ENCODE measurements at regions not wholly inside any gene's neighbourhood (a gene's known extent, or its start where the extent isn't known, plus 50 kb on each side); places are given as distances from the start of the nearest gene placed in this dataset.

DNA sequence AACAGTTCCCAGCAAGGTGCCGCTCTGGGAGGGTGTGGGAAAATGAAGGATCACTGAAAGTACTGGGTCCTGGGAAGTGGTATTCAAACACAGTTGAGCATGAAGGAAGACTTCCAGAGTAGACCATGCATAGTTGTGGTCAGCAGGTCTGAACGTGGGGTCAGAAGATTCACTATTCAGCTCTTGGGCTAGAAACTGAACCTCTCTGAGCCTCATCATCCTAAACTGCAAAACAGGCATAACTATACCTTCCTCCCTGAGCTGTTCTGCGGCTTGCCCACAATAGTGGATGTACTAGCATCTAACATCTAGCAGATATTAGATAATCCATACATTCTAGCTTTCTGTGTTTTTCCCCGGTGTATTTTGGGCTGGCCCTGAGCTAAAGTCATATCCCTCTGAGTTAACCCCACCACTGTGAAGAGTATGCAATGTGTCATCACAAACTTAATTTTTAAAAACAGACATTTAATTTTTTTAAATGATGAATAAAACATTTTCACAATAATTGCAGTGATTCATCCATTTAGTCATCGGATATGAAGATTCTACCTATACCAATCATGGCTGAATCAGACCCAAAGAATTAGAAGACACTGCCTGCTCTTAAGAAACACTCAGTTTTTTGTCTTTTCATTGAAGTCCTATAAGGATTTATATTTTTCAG lies 179.1 kb downstream of the BLID start:
- DNase-seq (ENCODE audit: low spot score): no peak

DNA sequence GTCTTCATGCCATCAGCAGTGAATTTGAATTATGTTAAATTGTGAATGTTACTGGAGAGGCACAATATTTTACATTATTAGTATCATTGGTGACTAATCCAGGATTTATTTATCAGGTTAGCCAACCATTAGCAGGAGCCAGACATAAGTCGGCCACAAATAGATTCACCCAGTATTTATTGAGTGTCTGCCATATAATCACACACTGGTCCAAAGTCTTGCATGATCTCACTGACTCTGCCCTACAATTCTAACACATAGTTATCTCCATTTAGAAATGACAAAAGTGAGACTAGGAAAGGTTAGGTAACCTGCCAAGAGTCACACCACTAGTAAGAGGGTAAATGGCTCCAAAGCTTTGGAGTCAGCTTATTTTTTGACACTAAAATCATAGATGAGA lies 179.6 kb downstream of the BLID start:
- ChIA-PET POLR2A (no interaction called here), CTCF (ENCODE audit: unreplicated experiment) (no interaction called here)
- H3K9me3 ChIP-seq (ENCODE audit: low read length): no peaks in the 10 kb centered on the region
- H2AFZ ChIP-seq (ENCODE audit: low read length): no peak overlapping the region
- no peaks in the 10 kb centered on the region for H4K20me1 ChIP-seq (ENCODE audit: insufficient read depth, low read length)
- H3K36me3 ChIP-seq (ENCODE audit: insufficient read depth, low read length): no peaks in the 10 kb centered on the region
- H3K79me2 ChIP-seq (ENCODE audit: insufficient read depth, low read depth, low read length): no peaks in the 10 kb centered on the region
- H3K4me2 ChIP-seq (ENCODE audit: low read length): no peak overlapping the region
- no peak overlapping the region for H3K27ac ChIP-seq (ENCODE audit: low read depth, low read length, poor library complexity, severe bottlenecking)
- no peaks in the 10 kb centered on the region for H3K9me2 ChIP-seq (ENCODE audit: insufficient read depth, low read length)
- intact Hi-C loops (cut with micrococcal nuclease; ENCODE audit: unreplicated experiment): no loop called here
- no TSS peak for BruUV-seq (replicated peaks)
- DNase-seq (ENCODE audit: low spot score): no peak
- TF ChIP-seq EZH2phosphoT487 (IDR thresholded peaks at IDR 0.05; ENCODE audit: borderline replicate concordance, low read depth, low read length): no peak
- TF ChIP-seq, protein P1, sequence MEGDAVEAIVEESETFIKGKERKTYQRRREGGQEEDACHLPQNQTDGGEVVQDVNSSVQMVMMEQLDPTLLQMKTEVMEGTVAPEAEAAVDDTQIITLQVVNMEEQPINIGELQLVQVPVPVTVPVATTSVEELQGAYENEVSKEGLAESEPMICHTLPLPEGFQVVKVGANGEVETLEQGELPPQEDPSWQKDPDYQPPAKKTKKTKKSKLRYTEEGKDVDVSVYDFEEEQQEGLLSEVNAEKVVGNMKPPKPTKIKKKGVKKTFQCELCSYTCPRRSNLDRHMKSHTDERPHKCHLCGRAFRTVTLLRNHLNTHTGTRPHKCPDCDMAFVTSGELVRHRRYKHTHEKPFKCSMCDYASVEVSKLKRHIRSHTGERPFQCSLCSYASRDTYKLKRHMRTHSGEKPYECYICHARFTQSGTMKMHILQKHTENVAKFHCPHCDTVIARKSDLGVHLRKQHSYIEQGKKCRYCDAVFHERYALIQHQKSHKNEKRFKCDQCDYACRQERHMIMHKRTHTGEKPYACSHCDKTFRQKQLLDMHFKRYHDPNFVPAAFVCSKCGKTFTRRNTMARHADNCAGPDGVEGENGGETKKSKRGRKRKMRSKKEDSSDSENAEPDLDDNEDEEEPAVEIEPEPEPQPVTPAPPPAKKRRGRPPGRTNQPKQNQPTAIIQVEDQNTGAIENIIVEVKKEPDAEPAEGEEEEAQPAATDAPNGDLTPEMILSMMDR (conservative IDR thresholded peaks at IDR 0.05; ENCODE audit: low read length): no peak
- H3K4me1 ChIP-seq (ENCODE audit: insufficient read depth, low read length, poor library complexity, severe bottlenecking): no peaks in the 10 kb centered on the region
- H3K4me3 ChIP-seq (ENCODE audit: low read depth, low read length, poor library complexity, severe bottlenecking): no peak overlapping the region

More for the DNA sequence above, 179.1 kb downstream of the BLID start:
- Histone ChIP-seq H3K36me3 (ENCODE audit: insufficient read depth, low read length) (no peaks in the 10 kb centered on the region), H3K9me2 (ENCODE audit: insufficient read depth, low read length) (no peaks in the 10 kb centered on the region), H3K4me1 (ENCODE audit: insufficient read depth, low read length, poor library complexity, severe bottlenecking) (no peaks in the 10 kb centered on the region), H3K9me3 (ENCODE audit: low read length) (no peaks in the 10 kb centered on the region), H3K4me3 (ENCODE audit: low read depth, low read length, poor library complexity, severe bottlenecking) (no peak overlapping the region), H3K79me2 (ENCODE audit: insufficient read depth, low read depth, low read length) (no peaks in the 10 kb centered on the region), H3K27ac (ENCODE audit: low read depth, low read length, poor library complexity, severe bottlenecking) (no peak overlapping the region), H4K20me1 (ENCODE audit: insufficient read depth, low read length) (no peaks in the 10 kb centered on the region), H3K4me2 (ENCODE audit: low read length) (no peak overlapping the region), H2AFZ (ENCODE audit: low read length) (no peak overlapping the region)
- BruUV-seq (replicated peaks): no TSS peak
- intact Hi-C loops (cut with micrococcal nuclease; ENCODE audit: unreplicated experiment): no loop called here
- CTCF ChIA-PET (ENCODE audit: unreplicated experiment): no interaction called here
- TF ChIP-seq, protein P1 (conservative IDR thresholded peaks at IDR 0.05; ENCODE audit: low read length): no peak
- TF ChIP-seq EZH2phosphoT487 (IDR thresholded peaks at IDR 0.05; ENCODE audit: borderline replicate concordance, low read depth, low read length): no peak
- POLR2A ChIA-PET: no interaction called here

DNA sequence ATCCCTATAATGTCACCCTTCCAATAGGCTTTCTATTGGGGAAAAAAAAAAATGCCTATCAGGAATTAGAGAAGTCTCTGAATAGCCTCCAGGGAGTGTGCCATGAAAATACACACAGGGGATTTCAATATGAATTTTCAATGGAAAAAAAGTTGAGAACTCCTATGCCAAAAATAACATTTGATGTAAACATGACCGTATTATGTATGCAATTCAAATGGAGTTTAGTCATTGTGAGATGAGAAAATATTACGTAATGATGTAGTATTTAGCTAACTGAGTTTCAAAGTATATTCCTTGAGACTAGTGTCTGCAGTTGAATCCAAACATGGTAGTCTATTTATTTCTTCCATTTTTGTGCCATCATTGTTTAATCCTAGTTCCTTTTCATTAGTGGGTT lies 182.3 kb downstream of the BLID start:
- no peaks in the 10 kb centered on the region for H3K79me2 ChIP-seq (ENCODE audit: insufficient read depth, low read depth, low read length)
- no peaks in the 10 kb centered on the region for H3K9me3 ChIP-seq (ENCODE audit: low read length)
- H2AFZ ChIP-seq (ENCODE audit: low read length): no peak overlapping the region
- no peaks in the 10 kb centered on the region for H4K20me1 ChIP-seq (ENCODE audit: insufficient read depth, low read length)
- H3K27ac ChIP-seq (ENCODE audit: low read depth, low read length, poor library complexity, severe bottlenecking): no peak overlapping the region
- no peaks in the 10 kb centered on the region for H3K9me2 ChIP-seq (ENCODE audit: insufficient read depth, low read length)
- ChIA-PET POLR2A (no interaction called here), CTCF (ENCODE audit: unreplicated experiment) (no interaction called here)
- no peak overlapping the region for H3K4me3 ChIP-seq (ENCODE audit: low read depth, low read length, poor library complexity, severe bottlenecking)
- no peaks in the 10 kb centered on the region for H3K4me1 ChIP-seq (ENCODE audit: insufficient read depth, low read length, poor library complexity, severe bottlenecking)
- no peaks in the 10 kb centered on the region for H3K36me3 ChIP-seq (ENCODE audit: insufficient read depth, low read length)
- no peak for DNase-seq (ENCODE audit: low spot score)
- no peak overlapping the region for H3K4me2 ChIP-seq (ENCODE audit: low read length)
- no TSS peak for BruUV-seq (replicated peaks)
- intact Hi-C loops (cut with micrococcal nuclease; ENCODE audit: unreplicated experiment): no loop called here
- TF ChIP-seq EZH2phosphoT487 (IDR thresholded peaks at IDR 0.05; ENCODE audit: borderline replicate concordance, low read depth, low read length): no peak
- TF ChIP-seq, protein P1 (conservative IDR thresholded peaks at IDR 0.05; ENCODE audit: low read length): no peak
